Naive thymus-derived CD4-positive, alpha-beta T cell (primary cell): ENCODE measurements at regions not wholly inside any gene's neighbourhood (a gene's known extent, or its start where the extent isn't known, plus 50 kb on each side); places are given as distances from the start of the nearest gene placed in this dataset.

Source experiments
- ATAC-seq: fragments of 150-1000 bp; cut with Tn5 transposase; 2 replicates; pipeline ENCODE4 v1.10.0; 2021; ENCODE audit warnings: mild to moderate bottlenecking, moderate library complexity
- CTCF ChIA-PET: fragments of 350-600 bp; sonication (Branson Sonifier 250); formaldehyde crosslinking; loops from one replicate; lab custom pipeline; 2021; ENCODE audit warnings: antibody characterized with exemption; lab: Charles Lee
- POLR2A ChIA-PET: fragments of 350-600 bp; sonication (Branson Sonifier 250); formaldehyde crosslinking; loops from one replicate; lab custom pipeline; 2021; ENCODE audit warnings: antibody characterized with exemption, inconsistent platforms; lab: Charles Lee
- DNase-seq, 9 donors: peaks; one replicate each; pipeline versions ENCODE4 v3.0.0 to v3.0.0-alpha.2; 2020 to 2022; ENCODE audit warnings: mixed read lengths in 1 of 9
- H3K27ac ChIP-seq: one replicate; pipeline ENCODE4 v1.7.0; 2013; ENCODE audit warnings: mild to moderate bottlenecking, low read depth, low read length, moderate library complexity
- H3K27me3 ChIP-seq, 2 donors: one replicate each; pipeline ENCODE4 v1.7.0; 2013; ENCODE audit warnings: low read length in 2 of 2, mild to moderate bottlenecking in 2 of 2, moderate library complexity in 2 of 2; ENCODE audit not compliant: control insufficient read depth in 2 of 2, insufficient read depth in 2 of 2
- H3K36me3 ChIP-seq, 3 experiments: 1 replicate in 2 of 3; 2 replicates in 1 of 3; pipeline ENCODE4 v1.7.0; 2013; ENCODE audit warnings: low read length in 3 of 3, mild to moderate bottlenecking in 3 of 3, moderate library complexity in 1 of 3; ENCODE audit not compliant: insufficient read depth in 3 of 3, control insufficient read depth in 2 of 3
- H3K4me1 ChIP-seq, 2 donors: one replicate each; pipeline ENCODE4 v1.7.0; 2013; ENCODE audit warnings: low read length in 2 of 2, mild to moderate bottlenecking in 2 of 2, moderate library complexity in 1 of 2; ENCODE audit not compliant: control insufficient read depth in 2 of 2, insufficient read depth in 2 of 2
- H3K4me3 ChIP-seq: 2 replicates; pipeline ENCODE4 v1.7.0; 2013; ENCODE audit warnings: mild to moderate bottlenecking, low read length
- H3K9me3 ChIP-seq, 3 experiments: 1 replicate in 2 of 3; 2 replicates in 1 of 3; pipeline ENCODE4 v1.7.0; 2013; ENCODE audit warnings: low read length in 3 of 3; ENCODE audit not compliant: control insufficient read depth in 2 of 3
- H3K27ac Mint-ChIP-seq, 9 donors: one replicate each; pipeline ENCODE4 v1.8.0; 2020 to 2022; ENCODE audit warnings: mixed read lengths in 9 of 9, mild to moderate bottlenecking in 8 of 9, moderate library complexity in 5 of 9, inconsistent platforms in 2 of 9
- H3K27me3 Mint-ChIP-seq, 5 donors: one replicate each; pipeline ENCODE4 v1.8.0; 2021 to 2022; ENCODE audit warnings: mixed read lengths in 5 of 5, mild to moderate bottlenecking in 1 of 5
- H3K36me3 Mint-ChIP-seq, 5 donors: one replicate each; pipeline ENCODE4 v1.8.0; 2020 to 2022; ENCODE audit warnings: mixed read lengths in 5 of 5, mild to moderate bottlenecking in 3 of 5, inconsistent platforms in 1 of 5
- H3K4me1 Mint-ChIP-seq, 7 donors: one replicate each; pipeline ENCODE4 v1.8.0; 2020 to 2022; ENCODE audit warnings: mixed read lengths in 7 of 7, mild to moderate bottlenecking in 3 of 7, inconsistent platforms in 1 of 7
- H3K4me3 Mint-ChIP-seq, 10 donors: one replicate each; pipeline ENCODE4 v1.8.0; 2020 to 2022; ENCODE audit warnings: mild to moderate bottlenecking in 10 of 10, mixed read lengths in 10 of 10, moderate library complexity in 6 of 10, inconsistent platforms in 2 of 10
- H3K9me3 Mint-ChIP-seq, 11 donors: one replicate each; pipeline ENCODE4 v1.8.0; 2020 to 2022; ENCODE audit warnings: mixed read lengths in 11 of 11, mild to moderate bottlenecking in 4 of 11, inconsistent platforms in 1 of 11, moderate library complexity in 1 of 11
- intact Hi-C, 2 donors: fragments of 100-400 bp; cut with micrococcal nuclease; formaldehyde crosslinking; loops; one replicate each; pipeline ENCODE4 v1.15.1; 2023

DNA sequence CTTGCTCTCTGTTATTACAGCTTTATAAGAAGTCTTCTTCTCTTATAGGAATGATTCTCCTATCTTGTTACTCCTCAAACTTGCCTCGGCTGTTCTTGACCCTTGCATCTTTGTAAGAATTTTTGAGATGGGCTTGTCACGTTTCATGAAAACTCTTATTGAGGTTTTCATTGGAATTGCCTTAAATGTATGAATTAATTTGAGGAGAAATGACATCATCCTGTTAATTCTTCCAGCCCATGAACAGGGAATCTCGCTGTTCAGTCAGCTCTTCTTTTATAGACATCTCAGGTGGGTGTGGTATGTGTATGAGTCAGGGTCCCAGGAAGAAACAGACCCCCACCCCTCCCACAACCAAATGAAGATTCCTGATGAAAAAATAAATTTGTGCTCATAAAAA is 107.1 kb upstream of the MYL2 start:
- no peaks in the 10 kb centered on the region for H3K9me3 ChIP-seq
- Mint-ChIP-seq H3K4me1 (peaks cover 0 to 13% (median 8%) of the 10 kb centered on the region in 7 donors), H3K27me3 (peaks cover 19 to 64% (median 29%) of the 10 kb centered on the region in 5 donors), H3K4me3 (no peak overlapping the region), H3K9me3 (no peaks in the 10 kb centered on the region), H3K27ac (peak overlapping the region in 1 of 9 donors; percentile 14), H3K36me3 (no peaks in the 10 kb centered on the region)
- H3K27ac ChIP-seq: no peak overlapping the region
- H3K4me3 ChIP-seq: no peak overlapping the region
- ATAC-seq (no peak), DNase-seq (no peak)
- ChIA-PET POLR2A (no interaction called here), CTCF (no interaction called here)
- intact Hi-C loops: no loop called here
- no peaks in the 10 kb centered on the region for H3K36me3 ChIP-seq
- H3K4me1 ChIP-seq: peaks cover 0 to 6% of the 10 kb centered on the region in 2 donors
- peaks cover 4 to 10% of the 10 kb centered on the region in 2 donors for H3K27me3 ChIP-seq

DNA sequence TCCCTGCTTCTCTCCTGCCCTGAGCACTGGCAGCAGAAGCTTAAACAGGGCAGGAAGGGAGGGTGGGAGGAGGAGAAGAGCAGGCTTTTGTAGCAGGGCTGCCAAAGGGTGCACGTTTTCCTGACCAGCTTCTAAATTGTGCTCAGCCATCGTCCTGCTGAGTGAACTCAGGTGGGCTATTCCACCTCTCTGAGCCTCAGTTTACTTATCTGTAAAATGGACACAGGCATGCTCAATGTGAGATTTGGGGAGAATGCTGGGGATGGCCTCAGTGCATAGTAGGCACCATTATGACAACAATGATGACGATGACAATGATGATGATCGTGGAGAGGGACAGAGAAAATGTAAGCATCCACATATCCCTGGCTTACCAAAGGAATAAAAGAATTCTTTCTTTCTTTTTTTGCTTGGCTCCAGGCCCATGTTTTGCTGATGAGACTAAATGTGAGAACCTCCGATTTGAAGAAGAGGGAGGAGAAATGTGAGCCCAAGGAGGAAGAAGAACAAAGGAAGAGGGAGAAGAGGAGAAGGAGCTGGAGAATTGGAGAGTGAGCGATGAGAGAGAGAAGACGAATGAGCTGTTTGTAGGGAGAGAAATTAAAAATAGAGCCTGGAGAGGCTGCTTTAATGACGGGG is 105.5 kb upstream of the MYL2 start:
- POLR2A ChIA-PET: no interaction called here
- no peaks in the 10 kb centered on the region for H3K36me3 Mint-ChIP-seq
- Histone ChIP-seq H3K9me3 (no peaks in the 10 kb centered on the region), H3K36me3 (no peaks in the 10 kb centered on the region), H3K4me1 (peaks cover 0 to 6% of the 10 kb centered on the region in 2 donors), H3K4me3 (no peak overlapping the region), H3K27ac (no peak overlapping the region), H3K27me3 (peaks cover under 1% of the 10 kb centered on the region in 2 donors)
- ATAC-seq: no peak
- no peaks in the 10 kb centered on the region for H3K9me3 Mint-ChIP-seq
- no peak overlapping the region for H3K4me3 Mint-ChIP-seq
- peaks cover 16 to 49% (median 19%) of the 10 kb centered on the region in 5 donors for H3K27me3 Mint-ChIP-seq
- no peak for DNase-seq
- peaks cover 0 to 10% (median 6%) of the 10 kb centered on the region in 7 donors for H3K4me1 Mint-ChIP-seq
- CTCF ChIA-PET: interaction anchor here (0.6 to 0.9 kb wide), 6 partner anchors 87 to 1351 kb away, joined by 3 to 5 read pairs (median 4); no protein-coding TSS in a partner anchor
- H3K27ac Mint-ChIP-seq: no peak overlapping the region
- intact Hi-C loops: no loop called here

DNA sequence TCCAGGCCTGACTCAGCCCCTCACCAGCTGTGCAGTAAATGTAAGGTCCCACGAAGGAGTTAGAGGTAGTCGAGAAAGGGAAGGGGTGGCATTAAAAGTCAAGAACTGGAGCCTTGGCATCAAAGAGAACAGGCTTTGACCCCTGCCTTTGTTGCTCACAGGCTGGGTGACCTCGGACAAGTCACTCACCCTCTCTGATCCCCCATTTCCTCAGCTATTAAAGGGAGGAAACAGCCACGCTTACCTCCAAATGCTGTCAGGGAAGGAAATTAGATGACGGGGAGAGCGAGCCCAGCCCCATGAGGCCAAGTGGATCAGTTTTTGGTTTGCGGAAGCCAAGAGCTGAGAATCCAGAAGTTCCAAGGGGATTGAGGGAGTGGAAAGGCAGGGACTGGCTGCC is 104.9 kb upstream of the MYL2 start:
- H3K27me3 ChIP-seq: no peaks in the 10 kb centered on the region
- Mint-ChIP-seq H3K27ac (no peak overlapping the region), H3K36me3 (no peaks in the 10 kb centered on the region), H3K27me3 (peaks cover 13 to 42% (median 20%) of the 10 kb centered on the region in 5 donors), H3K4me3 (no peak overlapping the region), H3K4me1 (peaks cover 0 to 10% (median 6%) of the 10 kb centered on the region in 7 donors), H3K9me3 (no peaks in the 10 kb centered on the region)
- no peaks in the 10 kb centered on the region for H3K9me3 ChIP-seq
- ChIA-PET CTCF (interaction anchor here (0.6 to 3.0 kb wide), 8 partner anchors 88 to 354 kb away, joined by 3 to 10 read pairs (median 4); no protein-coding TSS in a partner anchor), POLR2A (interaction anchor here (1.0 kb wide), 1 partner anchor 31 kb away, joined by 3 read pairs; no protein-coding TSS in a partner anchor)
- no peaks in the 10 kb centered on the region for H3K36me3 ChIP-seq
- ATAC-seq (no peak), DNase-seq (no peak)
- H3K4me3 ChIP-seq: no peak overlapping the region
- intact Hi-C loops: no loop called here
- peaks cover 0 to 6% of the 10 kb centered on the region in 2 donors for H3K4me1 ChIP-seq
- H3K27ac ChIP-seq: no peak overlapping the region

DNA sequence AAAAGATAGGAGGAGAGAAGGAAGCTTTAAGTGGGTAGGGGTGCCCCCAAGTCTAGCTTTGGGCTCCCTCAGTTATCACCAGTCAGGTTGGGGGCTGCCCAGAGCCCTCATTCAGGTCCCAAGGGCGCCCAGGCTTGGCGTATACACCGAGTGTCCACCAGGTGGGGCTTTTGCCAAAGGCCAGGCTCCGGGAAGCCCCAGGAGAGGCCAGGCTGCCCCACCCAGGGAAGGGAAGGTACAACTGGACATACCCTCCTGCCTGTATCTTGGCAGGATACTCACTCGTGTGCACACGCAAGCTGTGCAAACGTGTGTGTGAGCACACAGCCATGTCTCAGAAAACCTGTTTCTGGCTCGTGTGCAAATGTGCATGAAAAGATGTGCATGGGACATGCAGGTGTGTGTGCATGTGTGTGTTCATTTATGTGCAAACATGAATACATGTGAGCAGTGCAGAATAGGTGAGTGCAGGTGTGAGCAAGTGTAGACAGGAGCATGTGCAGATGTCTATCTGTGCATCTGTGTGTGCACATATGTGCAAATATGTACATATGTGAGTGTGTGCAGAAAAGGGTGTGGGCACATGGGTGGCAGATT is 103.9 kb upstream of the MYL2 start:
- H3K9me3 ChIP-seq: no peaks in the 10 kb centered on the region
- ChIA-PET CTCF (interaction anchor here (0.7 to 4.2 kb wide), 8 partner anchors 12 to 291 kb away, joined by 3 to 23 read pairs (median 6); no protein-coding TSS in a partner anchor), POLR2A (interaction anchor here (1.0 kb wide), 1 partner anchor 32 kb away, joined by 3 read pairs; no protein-coding TSS in a partner anchor)
- Mint-ChIP-seq H3K4me1 (peaks cover 0 to 10% (median 6%) of the 10 kb centered on the region in 7 donors), H3K9me3 (peaks cover 0 to 2% (median 0%) of the 10 kb centered on the region in 11 donors), H3K36me3 (no peaks in the 10 kb centered on the region), H3K4me3 (no peak overlapping the region), H3K27me3 (peaks cover 12 to 41% (median 25%) of the 10 kb centered on the region in 5 donors), H3K27ac (peak overlapping the region in 3 of 9 donors; percentile 33 to 77 (median 41))
- intact Hi-C loops: loop anchor here (1.0 to 5.0 kb wide), 4 partner anchors 150 to 275 kb away; no protein-coding TSS in a partner anchor
- H3K27ac ChIP-seq: no peak overlapping the region
- peaks cover 0 to 6% of the 10 kb centered on the region in 2 donors for H3K4me1 ChIP-seq
- DNase-seq: peak in 8 of 9 donors; percentile 25 to 55 (median 40)
- H3K4me3 ChIP-seq: no peak overlapping the region
- no peaks in the 10 kb centered on the region for H3K36me3 ChIP-seq
- no peaks in the 10 kb centered on the region for H3K27me3 ChIP-seq
- ATAC-seq: peak; percentile 76

DNA sequence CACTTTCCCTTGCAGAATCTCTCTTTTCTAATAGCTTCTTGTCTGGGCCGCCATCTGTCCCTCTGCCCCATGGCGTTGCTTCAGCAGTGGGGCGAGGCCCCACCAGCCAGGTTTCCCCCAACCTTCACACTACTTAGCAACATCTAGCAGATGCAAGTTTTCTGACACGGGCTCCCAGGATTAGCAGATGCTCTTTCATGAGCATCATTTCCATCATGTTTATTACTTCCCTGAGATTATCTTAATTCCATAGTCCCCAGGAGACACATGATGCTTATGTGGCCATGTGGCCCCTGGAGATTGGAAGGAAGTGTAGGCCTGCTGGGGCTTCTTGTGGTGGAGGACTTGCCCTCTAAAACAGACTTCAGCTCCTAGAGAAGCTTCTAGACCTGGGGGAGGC is 102.0 kb upstream of the MYL2 start:
- Mint-ChIP-seq H3K27ac (no peak overlapping the region), H3K9me3 (peaks cover 0 to 5% (median 0%) of the 10 kb centered on the region in 11 donors)
- CTCF ChIA-PET: interaction anchor here (1.0 to 4.2 kb wide), 6 partner anchors 128 to 294 kb away, joined by 3 to 23 read pairs (median 6); no protein-coding TSS in a partner anchor

DNA sequence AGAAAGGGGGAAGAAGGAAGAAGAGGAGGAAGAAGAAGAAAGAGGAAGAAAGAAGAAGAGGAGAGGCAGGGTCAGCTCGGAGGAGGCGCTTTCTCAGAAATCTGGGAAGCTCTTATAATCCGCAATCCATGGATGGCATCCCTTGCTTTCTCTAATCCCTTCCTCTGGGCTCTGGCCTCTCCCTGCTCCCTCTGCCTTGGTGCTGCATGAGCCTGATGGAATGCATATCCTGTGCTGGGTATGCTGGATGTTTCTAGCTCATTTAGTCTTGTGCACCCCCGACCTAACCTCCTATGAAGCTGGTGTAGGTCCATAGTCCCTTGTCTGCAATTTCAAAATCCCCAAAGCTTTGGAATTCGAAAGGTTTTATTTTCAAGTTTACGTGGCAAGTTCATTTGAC is 94.2 kb upstream of the MYL2 start:
- intact Hi-C loops: no loop called here
- POLR2A ChIA-PET: no interaction called here
- no peak overlapping the region for H3K27ac Mint-ChIP-seq

More for the DNA sequence above, 102.0 kb upstream of the MYL2 start:
- peaks cover 0 to 6% of the 10 kb centered on the region in 2 donors for H3K4me1 ChIP-seq
- H3K4me3 Mint-ChIP-seq: no peak overlapping the region
- ATAC-seq (no peak), DNase-seq (no peak)
- H3K27ac ChIP-seq: no peak overlapping the region
- no peaks in the 10 kb centered on the region for H3K9me3 ChIP-seq
- peaks cover 17 to 47% (median 25%) of the 10 kb centered on the region in 5 donors for H3K27me3 Mint-ChIP-seq
- no peaks in the 10 kb centered on the region for H3K36me3 ChIP-seq
- POLR2A ChIA-PET: no interaction called here
- intact Hi-C loops: loop anchor here in 1 of 2 donors (5.0 kb wide), 1 partner anchor 275 kb away; no protein-coding TSS in a partner anchor
- H3K36me3 Mint-ChIP-seq: no peaks in the 10 kb centered on the region
- H3K27me3 ChIP-seq: no peaks in the 10 kb centered on the region
- H3K4me1 Mint-ChIP-seq: peaks cover 0 to 10% (median 6%) of the 10 kb centered on the region in 7 donors
- no peak overlapping the region for H3K4me3 ChIP-seq

More for the DNA sequence above, 94.2 kb upstream of the MYL2 start:
- ATAC-seq (no peak), DNase-seq (no peak)
- Histone ChIP-seq H3K4me1 (no peaks in the 10 kb centered on the region), H3K9me3 (no peaks in the 10 kb centered on the region), H3K4me3 (no peak overlapping the region), H3K36me3 (no peaks in the 10 kb centered on the region), H3K27me3 (no peaks in the 10 kb centered on the region), H3K27ac (no peak overlapping the region)
- H3K4me1 Mint-ChIP-seq: no peaks in the 10 kb centered on the region
- peaks cover 12 to 60% (median 26%) of the 10 kb centered on the region in 5 donors for H3K27me3 Mint-ChIP-seq
- H3K36me3 Mint-ChIP-seq: peaks cover 0 to 9% (median 0%) of the 10 kb centered on the region in 5 donors
- no peak overlapping the region for H3K4me3 Mint-ChIP-seq
- CTCF ChIA-PET: no interaction called here
- peaks cover 0 to 10% (median 3%) of the 10 kb centered on the region in 11 donors for H3K9me3 Mint-ChIP-seq
